Superior temporal gyrus (tissue), 1 donor: ENCODE measurements at regions not wholly inside any gene's neighbourhood (a gene's known extent, or its start where the extent isn't known, plus 50 kb on each side); places are given as distances from the start of the nearest gene placed in this dataset.

ENCODE experiments used
- DNase-seq: peaks from one replicate; pipeline ENCODE4 v3.0.0-alpha.2; 2016; ENCODE audit errors: extremely low spot score

DNA sequence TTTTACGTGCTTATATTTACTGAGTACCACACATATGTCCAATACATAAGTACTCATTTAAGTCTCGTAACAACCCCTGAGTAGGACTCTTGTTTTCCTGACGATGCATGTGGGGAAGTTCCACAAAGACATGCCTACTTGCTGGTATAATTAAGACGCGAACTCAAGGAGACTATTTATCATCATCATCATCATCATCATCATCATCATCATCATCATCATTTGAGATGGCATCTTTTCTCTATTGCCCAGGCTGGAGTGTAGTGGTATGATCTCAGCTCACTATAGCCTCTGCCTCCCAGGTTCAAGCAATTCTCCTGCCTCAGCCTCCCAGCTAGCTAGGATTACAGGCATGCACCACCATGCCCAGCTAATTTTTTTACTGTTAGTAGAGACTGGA, 809.9 kb upstream of the EEF2KMT start:
- DNase-seq, result no peak

DNA sequence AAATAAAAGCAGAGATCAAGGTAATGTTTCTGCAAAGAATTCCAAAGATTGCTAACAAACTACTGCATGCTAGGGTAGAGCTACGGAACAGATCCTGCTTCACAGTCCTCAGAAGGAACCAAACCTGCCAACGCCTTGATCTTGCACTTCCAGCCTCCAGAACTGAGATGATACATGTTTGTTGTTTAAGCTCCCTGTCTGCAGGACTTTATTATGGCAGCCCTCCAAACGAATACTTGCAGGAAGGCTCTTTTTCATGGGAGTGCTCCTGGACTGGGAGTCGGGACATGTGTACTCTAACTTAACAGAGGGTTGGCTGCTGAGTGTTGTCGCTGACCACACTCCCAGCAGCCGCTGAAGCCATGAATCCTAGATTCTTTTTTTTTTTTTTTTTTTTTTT, 808.8 kb upstream of the EEF2KMT start:
- no peak for DNase-seq

DNA sequence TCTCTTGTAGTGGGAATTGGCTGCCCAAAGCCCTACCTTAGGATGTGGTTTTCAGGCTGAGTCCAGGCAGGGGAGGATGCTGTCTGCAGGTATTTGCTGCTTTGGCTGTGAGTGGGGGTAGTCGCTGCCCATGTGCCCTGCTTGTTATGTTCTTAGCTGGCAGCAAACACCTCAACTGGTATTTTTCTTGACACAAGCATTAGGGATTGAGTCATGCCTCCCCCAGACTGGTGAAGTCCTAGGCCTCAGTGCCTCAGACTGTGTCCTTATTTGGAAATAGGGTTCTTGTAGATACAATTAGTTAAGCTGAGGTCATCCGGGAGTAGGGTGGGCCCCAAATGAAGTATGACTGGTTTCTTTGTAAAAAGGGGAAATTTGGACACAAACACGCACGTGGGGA, 808.3 kb upstream of the EEF2KMT start:
- DNase-seq, result no peak

DNA sequence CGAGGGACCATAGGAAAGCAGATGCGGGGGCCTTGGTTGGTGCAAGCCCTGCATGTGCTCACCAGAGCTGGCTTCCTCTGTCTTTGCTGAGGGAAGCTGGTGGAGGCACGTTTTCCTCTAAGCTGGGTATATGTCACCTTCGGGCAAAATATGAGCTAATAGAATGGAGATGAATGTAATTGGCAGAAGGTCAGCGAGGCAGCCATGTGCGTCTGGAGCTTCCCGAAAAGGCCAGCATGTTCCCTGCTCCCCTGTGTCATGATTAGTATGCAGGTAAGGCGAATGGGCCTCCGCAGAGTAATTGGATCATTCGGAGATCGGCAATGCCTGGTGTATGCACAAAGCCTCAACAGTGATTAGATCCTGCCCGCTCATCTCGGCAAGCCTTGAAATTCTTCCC, 806.2 kb upstream of the EEF2KMT start:
- DNase-seq, result no peak

DNA sequence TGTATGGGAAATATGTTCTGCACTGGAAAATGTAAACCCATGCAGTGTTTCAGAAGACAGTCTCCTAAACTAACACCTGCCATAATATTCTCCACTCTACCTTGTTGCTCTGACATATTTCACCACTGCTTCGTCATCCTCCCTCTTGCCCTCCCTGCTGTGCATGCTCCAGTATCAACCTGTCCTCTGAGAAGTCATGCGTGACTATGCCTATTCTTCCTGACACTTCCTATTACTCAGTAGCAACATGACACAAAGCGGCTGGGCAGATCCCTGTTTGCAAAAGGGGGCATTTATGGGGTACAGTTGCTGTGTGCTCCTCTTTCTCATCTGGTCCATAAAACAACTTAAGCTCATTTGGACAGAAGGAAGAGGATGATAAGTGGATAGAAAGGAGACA, 805.6 kb upstream of the EEF2KMT start:
- DNase-seq, result no peak

DNA sequence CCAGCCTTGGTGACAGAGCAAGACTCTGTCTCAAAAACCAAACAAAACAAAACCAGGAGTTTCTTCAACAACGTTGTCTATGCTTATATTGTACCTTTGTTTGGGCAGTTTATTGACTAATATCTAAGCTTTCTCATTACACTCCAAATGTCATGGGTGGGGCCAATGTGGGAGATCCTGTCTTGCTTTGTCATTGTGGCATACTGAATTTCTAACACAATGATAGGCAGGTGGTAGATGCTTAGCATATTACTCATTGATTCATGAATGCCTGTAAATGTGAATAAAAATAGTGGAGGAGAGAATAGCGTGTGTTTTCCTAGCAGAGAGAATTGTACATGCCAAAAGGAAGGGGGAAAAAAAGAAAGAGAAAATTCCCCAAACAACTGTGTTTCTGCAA, 802.5 kb upstream of the EEF2KMT start:
- DNase-seq, result no peak

DNA sequence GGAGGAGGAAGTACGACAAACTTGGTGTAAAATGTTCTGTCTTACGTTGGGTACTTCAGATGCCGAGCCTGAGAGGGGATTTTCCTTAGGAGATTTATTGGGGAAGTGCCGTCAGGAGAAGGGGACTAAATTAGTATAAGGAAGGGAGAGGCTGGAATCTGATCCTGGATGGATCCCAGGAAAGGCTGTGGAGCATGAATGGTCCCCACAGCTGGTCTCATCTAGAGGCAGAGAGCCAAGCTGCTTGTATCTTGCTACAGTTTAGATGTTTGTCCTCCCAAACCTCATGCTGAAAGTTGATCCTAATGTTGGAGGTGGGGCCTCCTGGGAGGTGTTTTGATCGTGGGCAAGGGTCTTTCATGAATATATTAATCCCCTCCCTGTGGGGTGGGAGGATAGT, 798.4 kb upstream of the EEF2KMT start:
- DNase-seq, result no peak

DNA sequence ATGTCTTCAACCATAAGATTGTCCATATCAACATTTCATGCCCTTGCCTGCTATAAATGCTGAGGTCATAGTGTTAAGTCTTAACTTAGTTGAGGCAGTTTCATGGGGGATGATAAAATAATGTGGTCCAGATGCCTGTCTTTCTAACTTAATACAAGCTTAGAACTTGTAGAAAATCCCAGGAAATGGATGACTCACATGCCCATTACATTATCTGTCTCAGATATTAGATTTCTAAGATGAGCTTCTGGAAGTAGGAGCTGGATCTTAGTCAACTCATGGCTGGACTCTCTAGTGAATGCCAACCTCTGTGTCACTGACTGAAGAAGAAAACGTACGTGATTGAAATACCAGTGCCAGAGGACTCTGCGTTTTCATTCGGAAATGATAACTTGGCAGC, 797.5 kb upstream of the EEF2KMT start:
- DNase-seq, result no peak

DNA sequence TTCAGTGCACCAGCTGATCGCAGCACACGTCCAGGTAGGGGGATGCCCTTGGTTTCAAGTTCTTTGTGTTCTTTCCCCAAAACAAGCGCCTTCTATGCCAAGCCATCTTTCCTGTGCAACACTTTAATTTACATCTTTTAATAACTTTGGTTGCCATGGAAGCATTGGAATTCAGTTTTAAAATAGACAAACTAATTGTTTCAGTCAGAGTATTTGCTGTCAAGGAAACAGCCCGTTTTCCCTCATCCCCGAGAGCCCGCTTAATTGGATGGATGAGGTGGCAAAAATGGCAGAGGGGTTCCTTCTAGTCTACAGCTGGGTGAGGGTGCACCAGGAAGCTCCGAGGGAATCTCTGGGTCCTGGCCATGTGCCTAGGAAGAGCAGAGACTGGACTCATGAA, 793.7 kb upstream of the EEF2KMT start:
- DNase-seq, result peak; percentile 41

DNA sequence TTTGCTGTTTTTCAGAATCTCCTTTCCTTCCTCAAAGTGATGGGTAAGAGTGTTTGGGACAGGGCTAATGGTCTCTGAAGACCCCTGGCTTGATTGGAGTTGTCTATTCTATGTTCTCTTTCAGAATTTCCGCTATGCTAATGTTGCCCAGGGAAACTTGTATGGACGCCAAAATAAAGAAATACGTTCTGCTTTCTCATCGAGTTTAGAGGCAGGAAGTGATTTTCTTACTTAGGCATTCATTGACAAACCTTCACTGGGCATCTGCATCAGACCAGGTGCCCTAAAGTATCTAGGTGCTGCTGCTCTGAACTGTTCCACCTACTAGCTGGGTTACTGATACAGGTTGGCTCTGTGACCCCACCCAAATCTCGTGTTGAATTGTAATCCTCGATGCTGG, 787.9 kb upstream of the EEF2KMT start:
- no peak for DNase-seq

DNA sequence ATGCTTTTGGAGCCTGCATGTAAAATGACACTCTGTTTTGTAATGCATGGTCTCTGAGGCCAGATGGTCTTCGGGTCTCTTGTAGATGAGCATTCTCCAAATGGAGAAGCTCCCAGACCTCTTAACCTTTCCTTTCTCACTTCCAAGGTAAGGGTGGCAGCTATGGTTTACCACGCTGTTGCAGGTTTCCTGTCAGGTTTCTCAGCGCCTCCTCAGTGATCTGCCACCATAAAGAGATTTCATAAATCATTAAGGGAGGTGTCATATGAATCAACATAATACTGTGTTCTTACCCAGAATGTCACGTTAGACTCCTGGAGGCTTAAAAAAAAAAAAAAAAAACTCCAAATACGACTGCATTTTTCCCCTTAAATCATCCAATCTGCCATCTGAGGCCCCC, 787.4 kb upstream of the EEF2KMT start:
- DNase-seq, result no peak

DNA sequence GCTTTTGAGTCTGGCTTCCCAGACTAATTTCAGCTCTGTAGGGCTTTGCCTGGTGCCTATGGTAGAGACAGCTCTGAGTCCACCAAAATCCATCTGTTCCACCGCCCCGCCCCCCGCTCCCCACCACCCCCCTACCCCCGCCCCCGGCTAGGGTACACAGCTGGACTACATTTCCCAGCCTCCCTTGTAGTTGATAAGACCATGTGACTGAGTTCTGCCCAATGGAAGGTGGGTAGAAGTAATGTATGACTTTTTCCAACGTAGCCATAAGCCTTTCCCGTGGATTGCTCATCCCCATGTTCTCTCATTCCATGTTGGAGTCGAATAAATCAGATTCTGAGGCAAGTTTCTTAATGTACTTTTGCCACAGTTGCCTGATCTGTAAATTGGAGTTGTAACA, 786.7 kb upstream of the EEF2KMT start:
- DNase-seq, result no peak

DNA sequence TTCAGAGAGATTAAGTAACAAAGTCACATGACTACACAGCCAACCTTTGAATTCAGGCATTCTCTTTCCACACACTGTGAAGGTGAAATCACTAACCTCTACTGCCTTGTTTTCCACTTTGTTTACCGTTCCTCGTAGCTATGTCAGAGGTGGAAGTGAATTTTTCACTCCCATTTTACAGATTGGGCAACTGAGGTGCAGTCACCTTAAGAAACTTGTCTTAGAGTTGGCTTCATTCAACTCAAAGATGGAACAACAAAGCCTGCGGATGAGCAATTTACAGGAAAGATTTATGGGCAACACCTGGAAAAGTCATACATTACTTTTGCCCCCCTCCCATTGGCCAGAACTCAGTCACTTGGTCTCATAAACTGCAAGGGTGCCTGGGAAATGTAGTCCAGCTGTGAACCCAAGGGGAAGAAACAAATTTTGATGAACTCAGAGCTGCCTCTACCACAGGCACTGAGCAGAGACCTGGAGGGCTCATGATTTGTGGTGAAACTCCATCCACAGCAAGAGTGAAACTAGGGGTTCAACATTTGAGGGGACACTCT, 784.6 kb upstream of the EEF2KMT start:
- no peak for DNase-seq

DNA sequence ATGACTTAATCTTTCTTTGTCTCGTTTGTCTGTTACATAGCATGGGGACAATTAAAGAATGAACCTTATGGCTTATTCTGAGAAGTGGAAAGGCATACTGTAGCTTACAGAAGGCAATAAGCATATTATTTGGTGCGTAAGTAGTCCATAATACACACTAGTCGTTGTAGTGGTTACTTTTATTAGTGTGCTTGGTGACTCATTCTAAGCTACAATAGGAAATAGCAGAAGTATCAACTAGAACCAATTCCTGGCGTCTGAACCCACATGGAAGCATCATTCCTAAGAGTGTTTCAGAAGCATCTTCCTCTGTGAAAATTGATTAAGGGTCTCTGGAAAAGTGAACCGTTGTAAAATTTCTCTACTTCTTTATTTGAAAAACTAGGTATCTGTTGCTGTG, 777.8 kb upstream of the EEF2KMT start:
- DNase-seq, result no peak

DNA sequence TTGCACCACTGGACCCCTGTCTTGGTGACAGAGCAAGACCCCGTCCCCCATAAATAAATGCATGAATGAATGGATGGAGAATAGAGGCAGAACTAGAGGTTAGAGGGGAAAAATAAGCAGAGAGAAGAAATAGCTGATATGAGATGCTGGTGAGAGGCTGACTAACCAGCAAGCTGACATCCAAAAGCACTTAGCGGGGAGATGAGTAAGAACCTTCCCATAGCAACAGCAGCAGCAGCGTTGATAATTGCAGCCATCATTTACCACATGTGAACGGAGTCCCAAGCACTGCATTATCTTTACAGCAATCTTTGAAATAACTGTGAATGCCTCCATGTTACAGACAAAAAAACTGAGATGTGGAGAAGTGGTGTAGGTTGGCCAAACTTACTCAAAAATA, 777.3 kb upstream of the EEF2KMT start:
- DNase-seq, result no peak

DNA sequence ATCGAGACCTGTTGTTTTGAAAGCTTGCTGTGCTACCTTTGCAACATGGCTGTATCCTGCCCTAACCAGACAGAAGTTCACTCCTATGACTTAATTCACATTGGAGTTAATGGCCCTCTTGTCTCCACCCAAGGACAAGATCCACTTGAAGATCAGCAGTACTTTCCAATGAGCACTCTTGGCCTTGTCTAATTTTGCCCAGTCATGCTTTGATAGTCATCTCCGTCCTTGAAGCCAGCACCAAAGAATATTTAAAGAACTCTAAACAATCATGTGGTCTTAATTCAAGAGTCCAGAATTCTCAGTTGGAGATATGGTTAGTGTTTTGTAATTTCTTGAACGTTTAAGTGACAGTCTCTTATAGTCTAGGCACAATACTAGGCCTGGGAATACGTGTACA, 775.6 kb upstream of the EEF2KMT start:
- DNase-seq, result no peak

DNA sequence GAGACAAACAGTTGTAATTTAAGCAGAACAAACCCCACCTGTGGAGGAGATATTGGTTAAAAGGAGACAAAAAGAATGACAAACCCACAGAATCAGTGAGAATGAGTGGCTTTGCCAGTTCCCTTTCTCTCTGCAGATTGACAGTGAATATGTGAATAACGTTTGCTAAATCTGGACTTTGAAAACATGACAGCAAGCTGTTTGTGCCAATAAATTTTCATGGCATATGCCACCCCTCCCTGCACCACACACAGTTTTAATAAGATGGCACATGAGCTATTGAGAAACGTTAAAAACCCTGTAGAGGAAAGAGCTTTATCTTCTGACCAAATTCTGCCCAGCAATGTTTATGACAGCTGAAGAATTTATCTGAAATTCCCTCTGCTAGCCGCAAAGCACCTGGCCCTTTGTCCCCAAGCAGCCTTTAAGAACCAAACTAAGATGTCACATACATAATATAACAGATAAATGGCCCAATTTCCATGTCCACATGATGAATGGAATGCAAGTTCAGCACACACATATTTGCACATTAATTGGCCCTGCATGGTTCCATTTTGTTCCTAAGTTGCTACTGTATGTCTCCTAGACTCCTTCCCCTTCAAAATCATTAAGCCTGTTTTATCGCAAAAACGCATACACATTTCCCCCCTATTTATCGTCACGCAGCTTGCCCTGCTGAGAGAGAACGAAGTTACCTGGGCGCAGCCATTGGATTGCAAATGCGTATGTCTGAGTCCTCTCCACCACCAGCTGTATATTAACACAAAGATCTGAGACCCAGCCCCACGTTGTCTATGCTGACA, 773.5 kb upstream of the EEF2KMT start:
- no peak for DNase-seq

DNA sequence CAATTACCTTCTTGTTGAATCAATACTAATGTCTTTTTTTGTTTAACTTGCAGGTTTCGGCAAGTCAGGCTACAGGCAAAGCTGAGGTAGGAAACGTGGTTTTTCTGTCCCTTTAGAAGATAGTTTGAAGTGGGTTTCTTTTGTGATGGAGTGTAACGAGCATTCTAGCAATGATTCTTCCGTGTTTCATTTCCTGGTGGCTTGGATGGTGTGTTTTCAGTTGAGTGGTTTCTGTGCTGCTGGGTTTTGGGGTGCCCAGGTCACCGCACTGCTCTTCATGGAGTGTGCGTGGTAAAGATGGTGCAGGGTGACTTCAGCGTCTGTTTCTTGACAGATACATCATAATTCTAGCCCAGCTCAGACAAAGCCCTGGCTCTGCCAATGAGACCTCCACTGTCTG, 769.7 kb upstream of the EEF2KMT start:
- DNase-seq, result no peak

DNA sequence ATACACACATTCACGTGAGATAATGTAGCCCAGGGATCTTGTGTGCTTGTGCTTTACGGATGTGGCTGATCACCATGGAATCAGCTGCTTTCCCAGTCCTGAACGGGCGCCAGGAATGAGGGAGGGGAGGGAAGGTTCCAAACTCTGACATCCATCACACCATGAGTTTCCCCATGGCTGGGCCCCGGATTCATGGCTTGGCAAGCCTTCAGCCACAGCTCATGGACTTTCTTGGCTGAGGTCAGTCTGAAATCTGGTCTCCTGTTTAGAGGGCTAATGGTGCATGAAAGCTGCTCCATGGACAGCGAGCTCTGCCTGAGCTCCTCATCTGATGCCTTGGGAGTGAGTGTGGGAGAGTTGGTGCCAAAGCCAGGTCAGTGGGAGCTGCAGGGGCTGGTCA, 767.6 kb upstream of the EEF2KMT start:
- DNase-seq, result no peak

DNA sequence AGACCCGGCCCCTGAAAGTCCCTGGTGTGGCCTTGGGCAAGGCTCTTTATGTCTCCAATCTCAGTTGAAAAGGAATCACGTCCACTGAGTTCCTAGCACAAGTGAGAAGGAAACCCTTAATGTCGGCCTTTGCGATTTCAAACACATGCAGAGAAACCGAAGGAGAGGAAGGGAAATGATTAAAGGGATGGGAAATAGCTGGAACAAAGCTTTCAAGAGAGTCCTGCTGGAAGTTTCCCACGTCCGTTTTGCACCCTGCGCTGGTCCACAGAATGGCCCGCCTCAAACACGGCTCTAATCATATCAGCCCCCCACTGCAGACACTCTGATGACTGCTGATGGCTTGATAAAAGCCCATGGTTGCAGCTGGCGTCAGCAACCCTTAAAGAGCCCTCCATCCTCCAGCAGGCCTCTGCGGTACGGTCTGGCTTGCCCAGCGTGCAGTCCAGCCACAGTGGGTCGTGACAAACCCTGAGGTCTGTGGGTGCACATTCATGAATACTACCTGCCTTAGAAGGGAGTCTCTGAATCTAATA, 765.5 kb upstream of the EEF2KMT start:
- DNase-seq, result no peak

DNA sequence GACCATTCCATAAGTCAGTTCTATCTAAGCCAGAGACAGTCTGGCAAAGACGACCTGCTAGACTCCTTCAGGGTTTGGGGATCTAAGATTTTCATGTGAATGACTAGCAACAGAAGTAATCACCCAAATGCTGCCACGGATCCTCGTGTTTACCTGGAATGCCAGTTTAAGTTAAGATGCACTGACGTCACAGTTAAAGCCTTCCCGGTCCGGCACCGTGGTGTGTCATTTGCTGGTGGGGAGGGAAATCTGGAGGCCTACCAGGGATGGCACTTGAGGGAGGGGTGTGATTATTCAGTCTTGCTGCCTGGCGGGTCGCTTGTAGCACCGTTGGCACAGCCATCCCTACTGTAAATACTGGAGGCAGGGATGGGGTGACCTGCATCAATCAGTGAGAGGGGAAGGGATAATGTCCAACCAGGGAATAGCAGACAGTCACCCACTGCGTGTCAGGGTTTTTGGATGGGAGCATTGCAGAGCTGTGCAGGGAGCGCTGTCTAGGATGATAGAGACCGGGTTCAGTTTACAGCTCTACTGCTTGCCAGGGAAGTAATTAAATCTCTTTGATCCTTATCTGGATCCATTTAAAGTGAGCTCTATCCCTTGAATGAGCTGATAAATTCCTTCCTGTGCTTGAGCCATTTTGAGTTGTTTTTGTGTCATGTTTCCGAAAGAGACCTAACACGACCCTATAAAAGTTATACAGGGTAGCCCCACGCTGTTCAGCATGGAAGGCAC, 764.7 kb upstream of the EEF2KMT start:
- no peak for DNase-seq

DNA sequence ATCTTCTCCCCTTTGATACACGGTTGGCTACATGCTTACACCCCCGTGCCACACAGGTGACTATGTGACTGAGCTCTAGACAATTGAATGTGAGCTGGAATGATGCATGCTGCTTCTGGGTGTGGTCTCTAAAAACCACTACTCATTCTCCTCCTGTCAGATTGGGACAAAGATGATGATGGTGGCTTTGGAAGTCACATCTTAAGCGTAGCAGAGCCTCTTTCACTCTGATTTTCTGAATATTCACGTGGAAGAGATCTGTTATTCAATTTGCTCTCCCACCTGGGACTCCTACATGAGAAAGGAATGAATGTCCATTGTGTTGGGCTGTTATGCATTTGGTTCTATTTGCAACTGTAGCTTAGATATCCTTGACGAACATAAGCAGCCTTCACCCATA, 763.6 kb upstream of the EEF2KMT start:
- DNase-seq, result no peak

DNA sequence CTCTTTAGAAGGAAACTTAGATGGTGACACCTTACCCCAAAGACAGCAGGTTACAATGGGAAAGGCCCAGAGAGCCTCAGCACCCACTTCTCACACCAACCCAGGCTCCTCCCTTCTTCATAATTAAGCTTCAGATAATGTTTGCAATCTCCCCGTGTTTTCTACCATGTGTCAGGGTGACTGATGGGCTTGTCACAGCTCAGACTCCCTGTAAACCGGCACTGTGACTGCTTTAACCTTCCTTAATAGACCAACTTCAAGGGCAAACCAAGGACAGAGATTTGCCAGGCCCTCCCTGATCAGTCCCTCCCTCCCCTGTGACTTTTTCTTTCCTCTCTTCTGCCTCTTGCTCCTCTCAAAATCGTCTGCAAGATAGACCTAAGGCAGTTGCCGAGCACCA, 760.6 kb upstream of the EEF2KMT start:
- no peak for DNase-seq
